ENCODE measurements at regions not wholly inside any gene's neighbourhood (a gene's known extent, or its start where the extent isn't known, plus 50 kb on each side); places are given as distances from the start of the nearest gene placed in this dataset.

DNA sequence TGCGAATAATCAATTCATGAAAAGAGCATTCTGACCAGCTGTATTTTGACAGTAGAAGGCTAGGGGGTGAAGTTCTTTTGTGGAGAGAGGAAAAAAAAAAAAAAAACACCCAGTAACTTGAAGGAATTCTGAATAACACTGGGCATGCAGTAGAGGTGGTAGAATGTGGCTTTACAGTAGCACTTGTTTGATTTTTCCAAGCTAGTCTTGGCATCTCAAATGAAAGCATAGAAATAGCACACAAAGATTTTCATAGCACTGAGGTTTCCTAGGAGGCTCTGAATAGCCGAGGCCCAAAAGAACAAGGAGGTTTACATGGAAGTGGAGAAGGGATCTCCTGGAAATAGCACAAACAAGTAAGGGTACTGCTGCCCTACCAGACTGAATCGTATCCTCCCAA lies 470.2 kb upstream of the CDH20 start:
- no peaks in the 10 kb centered on the region for H3K36me3 ChIP-seq
- H3K4me3 ChIP-seq = no peak overlapping the region
- no peaks in the 10 kb centered on the region for H3K9me3 ChIP-seq
- H3K27ac ChIP-seq = no peak overlapping the region
- no peaks in the 10 kb centered on the region for H3K27me3 ChIP-seq
- H3K4me1 ChIP-seq = no peaks in the 10 kb centered on the region
- TF ChIP-seq, protein P1, sequence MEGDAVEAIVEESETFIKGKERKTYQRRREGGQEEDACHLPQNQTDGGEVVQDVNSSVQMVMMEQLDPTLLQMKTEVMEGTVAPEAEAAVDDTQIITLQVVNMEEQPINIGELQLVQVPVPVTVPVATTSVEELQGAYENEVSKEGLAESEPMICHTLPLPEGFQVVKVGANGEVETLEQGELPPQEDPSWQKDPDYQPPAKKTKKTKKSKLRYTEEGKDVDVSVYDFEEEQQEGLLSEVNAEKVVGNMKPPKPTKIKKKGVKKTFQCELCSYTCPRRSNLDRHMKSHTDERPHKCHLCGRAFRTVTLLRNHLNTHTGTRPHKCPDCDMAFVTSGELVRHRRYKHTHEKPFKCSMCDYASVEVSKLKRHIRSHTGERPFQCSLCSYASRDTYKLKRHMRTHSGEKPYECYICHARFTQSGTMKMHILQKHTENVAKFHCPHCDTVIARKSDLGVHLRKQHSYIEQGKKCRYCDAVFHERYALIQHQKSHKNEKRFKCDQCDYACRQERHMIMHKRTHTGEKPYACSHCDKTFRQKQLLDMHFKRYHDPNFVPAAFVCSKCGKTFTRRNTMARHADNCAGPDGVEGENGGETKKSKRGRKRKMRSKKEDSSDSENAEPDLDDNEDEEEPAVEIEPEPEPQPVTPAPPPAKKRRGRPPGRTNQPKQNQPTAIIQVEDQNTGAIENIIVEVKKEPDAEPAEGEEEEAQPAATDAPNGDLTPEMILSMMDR (IDR thresholded peaks at IDR 0.05) = no peak
- TF ChIP-seq POLR2AphosphoS5 (IDR thresholded peaks at IDR 0.05; ENCODE audit: insufficient read depth in 1 of 2, low read depth in 1 of 2) (no peak), POLR2A (IDR thresholded peaks at IDR 0.05) (no peak)
- intact Hi-C loops (cut with DNase I) = no loop called here
- DNase-seq (ENCODE audit: extremely low spot score in 2 of 2) = no peak

DNA sequence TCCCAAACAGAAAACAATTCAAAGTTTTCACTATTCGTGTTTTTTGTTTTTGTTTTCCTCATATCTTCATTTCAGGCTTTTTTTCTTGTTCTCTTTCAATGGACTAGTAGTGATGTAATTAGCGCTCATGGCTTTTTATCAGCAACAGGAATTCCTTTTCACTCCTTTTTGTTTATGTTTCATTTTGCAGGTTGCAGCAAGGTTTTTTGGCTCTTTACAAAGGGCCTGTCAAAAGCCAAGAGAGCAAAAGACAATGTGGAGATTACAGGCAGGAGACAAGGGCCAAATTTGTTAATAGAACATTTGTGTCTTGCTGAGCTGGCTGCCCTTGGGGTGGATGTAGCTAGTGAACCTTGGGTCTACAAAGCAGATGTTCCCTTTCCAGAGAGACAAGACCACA lies 467.4 kb upstream of the CDH20 start:
- TF ChIP-seq POLR2AphosphoS5 (IDR thresholded peaks at IDR 0.05; ENCODE audit: insufficient read depth in 1 of 2, low read depth in 1 of 2) (no peak), POLR2A (IDR thresholded peaks at IDR 0.05) (no peak)
- TF ChIP-seq, protein P1 (IDR thresholded peaks at IDR 0.05) = no peak
- H3K36me3 ChIP-seq = no peaks in the 10 kb centered on the region

DNA sequence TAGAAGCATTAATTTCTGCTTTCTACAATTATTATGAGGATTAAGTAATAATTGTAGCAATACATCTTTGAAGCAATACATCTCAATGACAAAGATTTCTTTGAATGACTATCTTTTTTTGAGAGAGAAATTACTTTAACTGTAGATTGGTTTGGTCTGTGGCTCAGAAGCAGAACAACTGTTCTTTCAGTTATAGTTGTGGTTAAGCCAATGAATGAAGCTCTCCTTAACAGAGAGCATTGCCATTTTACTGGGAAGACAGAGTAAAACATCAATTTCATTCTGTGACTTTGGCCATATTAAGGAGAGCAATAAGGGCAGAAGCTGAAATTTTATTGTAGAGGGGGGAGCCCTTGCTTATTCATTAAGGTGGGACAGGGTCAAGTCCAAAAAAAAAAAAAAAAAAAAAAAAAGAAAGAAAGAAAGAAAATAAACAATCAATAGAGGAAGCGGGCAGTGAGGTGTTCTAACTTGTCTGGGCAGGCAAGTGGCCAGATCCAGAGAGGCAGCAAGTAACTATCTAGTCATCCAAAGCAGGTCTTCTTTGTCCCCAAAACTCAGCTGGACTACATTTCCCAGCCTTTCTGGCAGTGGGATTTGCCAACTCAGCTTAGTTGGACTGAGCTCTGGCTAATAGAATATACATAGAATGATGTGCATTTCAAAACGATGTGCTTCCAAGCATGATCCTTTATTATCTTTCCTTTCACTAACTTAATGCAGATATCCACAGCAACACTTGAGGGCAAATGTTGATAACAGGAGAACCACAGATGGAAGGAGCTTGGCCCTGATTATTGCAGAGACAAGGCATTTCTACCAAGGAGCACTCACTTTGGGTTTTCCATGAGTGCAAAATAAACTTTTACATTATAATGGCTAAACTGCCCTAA lies 462.7 kb upstream of the CDH20 start:
- no peak for TF ChIP-seq POLR2AphosphoS5 (IDR thresholded peaks at IDR 0.05; ENCODE audit: insufficient read depth in 1 of 2, low read depth in 1 of 2)
- TF ChIP-seq POLR2A (IDR thresholded peaks at IDR 0.05) = no peak
- TF ChIP-seq, protein P1 (IDR thresholded peaks at IDR 0.05) = no peak
- DNase-seq (ENCODE audit: extremely low spot score in 2 of 2) = no peak
- intact Hi-C loops (cut with DNase I) = no loop called here
- H3K27me3 ChIP-seq = no peaks in the 10 kb centered on the region
- no peaks in the 10 kb centered on the region for H3K36me3 ChIP-seq
- H3K27ac ChIP-seq = no peak overlapping the region
- no peak overlapping the region for H3K4me3 ChIP-seq
- H3K4me1 ChIP-seq = no peaks in the 10 kb centered on the region
- no peaks in the 10 kb centered on the region for H3K9me3 ChIP-seq

More for the DNA sequence above, 467.4 kb upstream of the CDH20 start:
- intact Hi-C loops (cut with DNase I) = no loop called here
- Histone ChIP-seq H3K4me3 (no peak overlapping the region), H3K4me1 (no peaks in the 10 kb centered on the region), H3K27ac (no peak overlapping the region), H3K27me3 (no peaks in the 10 kb centered on the region), H3K9me3 (no peaks in the 10 kb centered on the region)
- no peak for DNase-seq (ENCODE audit: extremely low spot score in 2 of 2)

DNA sequence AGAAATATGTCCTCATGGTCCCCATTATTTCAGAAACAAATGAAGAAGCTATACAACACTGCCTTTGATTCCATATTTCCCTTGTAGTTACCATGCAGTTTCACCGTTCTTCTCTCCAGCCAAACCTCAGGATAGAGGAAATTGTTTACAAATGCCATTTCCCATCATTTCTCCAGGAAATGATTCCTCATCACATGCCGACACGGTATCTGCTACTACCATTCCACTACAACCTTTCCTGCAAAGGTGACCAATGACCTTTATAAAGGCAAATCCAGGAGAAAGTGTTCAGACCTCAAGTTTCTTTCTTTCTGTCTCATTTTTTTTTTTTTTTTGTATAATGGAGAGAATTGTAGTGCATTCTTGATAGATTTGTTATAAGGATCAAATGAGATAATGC lies 460.8 kb upstream of the CDH20 start:
- Histone ChIP-seq H3K4me3 (no peak overlapping the region), H3K27me3 (no peaks in the 10 kb centered on the region), H3K9me3 (no peaks in the 10 kb centered on the region), H3K36me3 (no peaks in the 10 kb centered on the region), H3K27ac (no peak overlapping the region), H3K4me1 (no peaks in the 10 kb centered on the region)
- no peak for TF ChIP-seq POLR2AphosphoS5 (IDR thresholded peaks at IDR 0.05; ENCODE audit: insufficient read depth in 1 of 2, low read depth in 1 of 2)
- TF ChIP-seq POLR2A (IDR thresholded peaks at IDR 0.05) = no peak
- TF ChIP-seq, protein P1 (IDR thresholded peaks at IDR 0.05) = no peak
- intact Hi-C loops (cut with DNase I) = no loop called here
- no peak for DNase-seq (ENCODE audit: extremely low spot score in 2 of 2)

DNA sequence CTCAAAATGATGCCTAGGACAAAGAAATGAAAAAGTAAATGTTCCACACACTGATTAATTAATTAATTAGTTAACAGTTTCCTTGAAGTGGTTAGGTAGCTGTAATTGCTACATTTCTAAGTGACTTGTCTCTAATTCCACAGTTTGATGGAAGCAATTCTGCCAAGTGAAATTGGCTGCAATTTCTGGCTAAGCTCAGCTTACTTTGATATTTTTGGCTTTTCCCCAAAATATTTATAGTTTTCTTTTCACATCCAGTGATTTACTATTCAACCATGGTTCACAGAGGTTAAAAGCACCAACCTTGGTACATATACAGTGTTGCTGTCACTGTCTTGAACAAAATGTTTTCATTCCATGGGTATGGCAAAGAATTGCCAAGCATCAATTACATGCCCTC lies 459.5 kb upstream of the CDH20 start:
- Histone ChIP-seq H3K27me3 (no peaks in the 10 kb centered on the region), H3K4me3 (no peak overlapping the region), H3K9me3 (no peaks in the 10 kb centered on the region), H3K4me1 (no peaks in the 10 kb centered on the region), H3K27ac (no peak overlapping the region), H3K36me3 (no peaks in the 10 kb centered on the region)
- intact Hi-C loops (cut with DNase I) = no loop called here
- no peak for DNase-seq (ENCODE audit: extremely low spot score in 2 of 2)
- no peak for TF ChIP-seq POLR2AphosphoS5 (IDR thresholded peaks at IDR 0.05; ENCODE audit: insufficient read depth in 1 of 2, low read depth in 1 of 2)
- TF ChIP-seq, protein P1 (IDR thresholded peaks at IDR 0.05) = no peak
- TF ChIP-seq POLR2A (IDR thresholded peaks at IDR 0.05) = no peak
